ENCODE measurements at regions not wholly inside any gene's neighbourhood (a gene's known extent, or its start where the extent isn't known, plus 50 kb on each side); places are given as distances from the start of the nearest gene placed in this dataset.

DNA sequence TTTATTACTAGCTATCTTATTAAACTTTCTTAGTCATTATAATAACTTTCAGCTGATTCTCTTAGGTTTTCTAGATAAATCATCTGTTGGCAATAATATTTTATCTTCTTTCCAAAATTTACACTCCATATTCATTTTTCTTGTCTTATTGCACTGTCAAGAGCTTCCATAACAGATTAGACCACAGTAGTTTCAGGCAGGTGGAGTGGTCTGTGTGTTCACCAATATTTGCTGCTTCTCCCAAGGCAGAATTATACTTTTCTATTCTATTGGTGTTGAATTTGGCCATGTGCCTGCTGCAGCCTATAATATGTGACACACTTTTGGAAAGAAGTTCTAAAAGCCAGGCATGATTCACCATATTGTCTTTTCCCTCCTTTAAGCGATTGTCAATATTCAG lies 422.8 kb downstream of the GATA3 start:
- no peaks in the 10 kb centered on the region for H3K79me2 ChIP-seq (ENCODE audit: control insufficient read depth, insufficient read depth, low read length)
- dilution Hi-C loops (cut with MboI; ENCODE audit: extremely low pct_ligation_motif_present, low sequenced_read_pairs) = no loop called here
- no peak overlapping the region for H3K4me3 ChIP-seq (ENCODE audit: control insufficient read depth in 2 of 3, extremely low read depth in 1 of 3, insufficient read depth in 2 of 3, low read depth in 1 of 3, low read length in 3 of 3)
- H2AFZ ChIP-seq (ENCODE audit: control insufficient read depth, low read length) = no peak overlapping the region
- no peak overlapping the region for H3K27ac ChIP-seq (ENCODE audit: control insufficient read depth, insufficient read depth, low read length)
- no peak for FAIRE-seq
- no peak overlapping the region for H3K4me2 ChIP-seq (ENCODE audit: control insufficient read depth, extremely low read depth, insufficient read depth, low read depth, low read length)
- H3K36me3 ChIP-seq (ENCODE audit: control insufficient read depth in 2 of 2, extremely low read depth in 1 of 2, insufficient read depth in 2 of 2, low read length in 2 of 2) = no peaks in the 10 kb centered on the region
- peaks cover 2% of the 10 kb centered on the region for H3K9me3 ChIP-seq (ENCODE audit: control insufficient read depth, low read depth, low read length)
- no peak for DNase-seq (ENCODE audit: low read depth, low spot score)
- H3K27me3 ChIP-seq (ENCODE audit: control insufficient read depth, extremely low read depth, insufficient read depth, low read length) = no peaks in the 10 kb centered on the region
- no peak overlapping the region for H3K9ac ChIP-seq (ENCODE audit: control insufficient read depth, extremely low read depth, insufficient read depth, low read length)
- H4K20me1 ChIP-seq (ENCODE audit: control insufficient read depth, extremely low read depth, insufficient read depth, low read length) = no peaks in the 10 kb centered on the region
- TF ChIP-seq, protein P1, sequence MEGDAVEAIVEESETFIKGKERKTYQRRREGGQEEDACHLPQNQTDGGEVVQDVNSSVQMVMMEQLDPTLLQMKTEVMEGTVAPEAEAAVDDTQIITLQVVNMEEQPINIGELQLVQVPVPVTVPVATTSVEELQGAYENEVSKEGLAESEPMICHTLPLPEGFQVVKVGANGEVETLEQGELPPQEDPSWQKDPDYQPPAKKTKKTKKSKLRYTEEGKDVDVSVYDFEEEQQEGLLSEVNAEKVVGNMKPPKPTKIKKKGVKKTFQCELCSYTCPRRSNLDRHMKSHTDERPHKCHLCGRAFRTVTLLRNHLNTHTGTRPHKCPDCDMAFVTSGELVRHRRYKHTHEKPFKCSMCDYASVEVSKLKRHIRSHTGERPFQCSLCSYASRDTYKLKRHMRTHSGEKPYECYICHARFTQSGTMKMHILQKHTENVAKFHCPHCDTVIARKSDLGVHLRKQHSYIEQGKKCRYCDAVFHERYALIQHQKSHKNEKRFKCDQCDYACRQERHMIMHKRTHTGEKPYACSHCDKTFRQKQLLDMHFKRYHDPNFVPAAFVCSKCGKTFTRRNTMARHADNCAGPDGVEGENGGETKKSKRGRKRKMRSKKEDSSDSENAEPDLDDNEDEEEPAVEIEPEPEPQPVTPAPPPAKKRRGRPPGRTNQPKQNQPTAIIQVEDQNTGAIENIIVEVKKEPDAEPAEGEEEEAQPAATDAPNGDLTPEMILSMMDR (optimal IDR thresholded peaks at IDR 0.05 in 1 of 3, IDR thresholded peaks at IDR 0.05 in 1 of 3, conservative IDR thresholded peaks at IDR 0.05 in 1 of 3; ENCODE audit: extremely low read depth in 1 of 3, insufficient read depth in 2 of 3, low read length in 3 of 3) = no peak
- no peak for TF ChIP-seq EZH2 (IDR thresholded peaks at IDR 0.05; ENCODE audit: low read length)
- no peaks in the 10 kb centered on the region for H3K4me1 ChIP-seq (ENCODE audit: control insufficient read depth, extremely low read depth, insufficient read depth, low read length)
- H3K9me1 ChIP-seq (ENCODE audit: control insufficient read depth, extremely low read depth, insufficient read depth, low read length) = no peaks in the 10 kb centered on the region

DNA sequence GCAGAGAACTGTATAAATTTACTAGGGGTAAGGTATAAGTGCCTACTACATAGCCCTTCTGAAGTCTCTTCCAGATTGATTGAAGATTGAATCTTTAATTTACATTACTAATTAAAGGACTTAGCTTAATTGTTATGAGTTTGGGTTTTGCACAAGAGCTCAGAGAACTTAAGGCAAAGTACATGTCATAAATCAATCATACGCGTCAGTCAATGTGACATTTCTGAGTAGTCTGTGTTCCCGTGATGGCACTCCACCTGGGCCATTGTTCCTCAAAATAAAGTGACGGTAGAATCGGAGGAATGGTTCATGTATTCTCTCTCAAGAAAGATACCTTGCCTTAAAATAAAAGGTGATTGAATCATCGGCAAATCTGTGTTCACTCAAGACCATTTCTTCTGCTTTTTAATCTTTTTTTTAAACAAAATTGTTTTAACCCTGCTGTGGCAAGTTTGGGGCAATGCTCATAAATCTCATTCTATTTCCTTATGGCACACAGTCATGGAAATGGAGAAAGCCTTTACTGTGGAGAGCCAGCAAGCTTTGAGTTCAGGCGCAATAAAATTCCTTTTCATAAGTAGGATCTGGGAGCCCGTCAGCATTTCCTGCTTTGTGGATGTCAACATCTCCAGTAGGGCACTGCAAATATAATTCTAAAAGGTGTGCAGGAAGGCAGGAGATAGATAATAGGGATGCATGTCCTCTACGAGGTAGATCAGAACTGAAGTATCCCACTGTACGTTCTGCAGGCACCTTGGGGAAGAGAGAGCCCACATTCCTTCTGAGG lies 427.4 kb downstream of the GATA3 start:
- H3K4me3 ChIP-seq (ENCODE audit: control insufficient read depth in 2 of 3, extremely low read depth in 1 of 3, insufficient read depth in 2 of 3, low read depth in 1 of 3, low read length in 3 of 3) = no peak overlapping the region
- no peak for FAIRE-seq

More for the DNA sequence above, 427.4 kb downstream of the GATA3 start:
- Histone ChIP-seq H4K20me1 (ENCODE audit: control insufficient read depth, extremely low read depth, insufficient read depth, low read length) (no peaks in the 10 kb centered on the region), H3K9me1 (ENCODE audit: control insufficient read depth, extremely low read depth, insufficient read depth, low read length) (no peaks in the 10 kb centered on the region), H3K36me3 (ENCODE audit: control insufficient read depth in 2 of 2, extremely low read depth in 1 of 2, insufficient read depth in 2 of 2, low read length in 2 of 2) (no peaks in the 10 kb centered on the region), H3K27ac (ENCODE audit: control insufficient read depth, insufficient read depth, low read length) (no peak overlapping the region), H3K4me2 (ENCODE audit: control insufficient read depth, extremely low read depth, insufficient read depth, low read depth, low read length) (no peak overlapping the region), H2AFZ (ENCODE audit: control insufficient read depth, low read length) (no peak overlapping the region), H3K4me1 (ENCODE audit: control insufficient read depth, extremely low read depth, insufficient read depth, low read length) (no peaks in the 10 kb centered on the region), H3K27me3 (ENCODE audit: control insufficient read depth, extremely low read depth, insufficient read depth, low read length) (no peaks in the 10 kb centered on the region), H3K9me3 (ENCODE audit: control insufficient read depth, low read depth, low read length) (no peaks in the 10 kb centered on the region), H3K79me2 (ENCODE audit: control insufficient read depth, insufficient read depth, low read length) (no peaks in the 10 kb centered on the region), H3K9ac (ENCODE audit: control insufficient read depth, extremely low read depth, insufficient read depth, low read length) (no peak overlapping the region)
- no peak for TF ChIP-seq EZH2 (IDR thresholded peaks at IDR 0.05; ENCODE audit: low read length)
- TF ChIP-seq, protein P1 (optimal IDR thresholded peaks at IDR 0.05 in 1 of 3, IDR thresholded peaks at IDR 0.05 in 1 of 3, conservative IDR thresholded peaks at IDR 0.05 in 1 of 3; ENCODE audit: extremely low read depth in 1 of 3, insufficient read depth in 2 of 3, low read length in 3 of 3) = no peak
- DNase-seq (ENCODE audit: low read depth, low spot score) = no peak
- dilution Hi-C loops (cut with MboI; ENCODE audit: extremely low pct_ligation_motif_present, low sequenced_read_pairs) = no loop called here
